Right lobe of liver (tissue), 6 donors: ENCODE measurements at regions not wholly inside any gene's neighbourhood (a gene's known extent, or its start where the extent isn't known, plus 50 kb on each side); places are given as distances from the start of the nearest gene placed in this dataset.

Experiments used
- ATAC-seq, 4 donors: fragments of 200-7000 bp; cut with Tn5 transposase; one replicate each; pipeline ENCODE4 v1.9.1; 2020; ENCODE audit warnings: mild to moderate bottlenecking in 4 of 4, moderate library complexity in 4 of 4
- DNase-seq, 3 donors: peaks; one replicate each; pipeline ENCODE4 v3.0.0-alpha.2; 2020
- H3K27ac ChIP-seq, 3 donors: fragments of 200-600 bp; one replicate each; pipeline ENCODE4 v1.8.0; 2022
- H3K27me3 ChIP-seq, 2 donors: fragments of 200-600 bp; one replicate each; pipeline ENCODE4 v1.8.0; 2022
- H3K36me3 ChIP-seq, 4 donors: fragments of 200-600 bp; sonication (generic) in 1 of 4; one replicate each; pipeline versions ENCODE4 v1.5.1 to v1.8.0; 2017 to 2022; ENCODE audit warnings: control low read depth in 1 of 4
- H3K4me1 ChIP-seq, 4 donors: fragments of 200-600 bp; sonication (generic) in 1 of 4; one replicate each; pipeline versions ENCODE4 v1.5.1 to v1.8.0; 2017 to 2022; ENCODE audit warnings: control low read depth in 1 of 4
- H3K4me3 ChIP-seq, 3 donors: fragments of 200-600 bp; one replicate each; pipeline ENCODE4 v1.8.0; 2022
- H3K9me3 ChIP-seq, 4 donors: fragments of 200-600 bp; sonication (generic) in 1 of 4; one replicate each; pipeline versions ENCODE4 v1.5.1 to v1.8.0; 2017 to 2022; ENCODE audit warnings: control low read depth in 1 of 4
- POLR2A ChIP-seq: fragments of 450-650 bp; IDR thresholded peaks from one replicate; pipeline ENCODE4 v1.6.1; 2017; ENCODE audit warnings: antibody characterized with exemption, mild to moderate bottlenecking
- WGBS: methylation state at CpG from one replicate; pipeline ENCODE4 v1.1.6; 2018; ENCODE audit warnings: low coverage, low lambda C conversion rate; ENCODE audit not compliant: insufficient coverage; ENCODE audit errors: missing lambda C conversion rate; 5-methylcytosine and 5-hydroxymethylcytosine counted together
- intact Hi-C, 2 donors: fragments of 100-400 bp; cut with DNase I; formaldehyde crosslinking; loops; one replicate each; pipeline versions ENCODE4 v1.11.2 to v1.14.1; 2022
- TF ChIP-seq, protein P1 (sequence below), 4 donors: fragments of 200-600 bp in 3 of 4; fragments of 450-650 bp in 1 of 4; IDR thresholded peaks; one replicate each; pipeline versions ENCODE4 v1.5.1 to v1.8.0; 2016 to 2022; ENCODE audit warnings: antibody characterized with exemption in 4 of 4, mild to moderate bottlenecking in 2 of 4
- donor health status: DM: no; HTN: yes; CAD: no.
- donor health status: DM: no; HTN: no; CAD: no.
- donor health status: DM: no; HTN: no; CAD: no.
- donor health status: DM: no; HTN: yes; CAD: no.
- donor health status: DM: no; HTN: yes; CAD: no.

DNA sequence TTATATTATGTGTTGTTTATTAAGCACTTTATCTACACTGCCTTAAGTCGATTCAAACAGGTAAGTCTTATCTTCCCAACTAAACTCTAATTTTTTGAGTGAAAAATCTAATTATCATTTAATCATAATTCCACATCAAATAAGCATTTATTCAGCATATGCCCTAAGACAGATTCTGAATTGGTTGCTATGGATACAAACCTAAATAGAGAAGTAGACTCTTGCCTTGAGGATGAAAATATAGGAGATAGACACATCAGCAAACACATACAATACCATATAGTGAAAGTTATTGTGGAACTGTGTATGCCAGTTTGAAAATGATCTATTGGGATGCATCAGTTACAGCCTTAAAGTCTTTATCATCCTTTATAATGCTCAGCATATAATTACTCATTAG is 1679.9 kb downstream of the SLITRK1 start:
- ATAC-seq = no peak
- 22% methylated on average over 1 of the region's 1 CpG for WGBS

DNA sequence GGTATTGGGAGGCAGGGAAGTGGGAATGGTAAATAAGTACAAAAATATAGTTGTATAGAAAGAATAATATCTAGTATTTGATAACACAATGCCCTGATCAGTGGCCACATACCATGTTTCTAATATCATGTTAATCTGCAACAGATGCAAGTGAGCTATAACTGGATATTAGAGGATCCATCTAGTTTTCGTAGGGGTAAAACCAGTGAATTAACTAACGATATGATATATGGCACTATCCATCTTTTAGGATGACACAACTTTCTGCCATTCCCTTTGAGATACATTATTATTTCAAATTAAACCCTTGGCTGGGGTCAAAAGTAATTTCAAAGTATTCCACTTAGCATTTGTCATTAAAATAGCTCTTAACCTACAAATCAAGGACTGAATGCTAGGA is 1686.2 kb downstream of the SLITRK1 start:
- H3K9me3 ChIP-seq = no peaks in the 10 kb centered on the region
- H3K4me3 ChIP-seq = no peak overlapping the region
- ATAC-seq = no peak
- H3K27ac ChIP-seq = no peak overlapping the region
- TF ChIP-seq, protein P1, sequence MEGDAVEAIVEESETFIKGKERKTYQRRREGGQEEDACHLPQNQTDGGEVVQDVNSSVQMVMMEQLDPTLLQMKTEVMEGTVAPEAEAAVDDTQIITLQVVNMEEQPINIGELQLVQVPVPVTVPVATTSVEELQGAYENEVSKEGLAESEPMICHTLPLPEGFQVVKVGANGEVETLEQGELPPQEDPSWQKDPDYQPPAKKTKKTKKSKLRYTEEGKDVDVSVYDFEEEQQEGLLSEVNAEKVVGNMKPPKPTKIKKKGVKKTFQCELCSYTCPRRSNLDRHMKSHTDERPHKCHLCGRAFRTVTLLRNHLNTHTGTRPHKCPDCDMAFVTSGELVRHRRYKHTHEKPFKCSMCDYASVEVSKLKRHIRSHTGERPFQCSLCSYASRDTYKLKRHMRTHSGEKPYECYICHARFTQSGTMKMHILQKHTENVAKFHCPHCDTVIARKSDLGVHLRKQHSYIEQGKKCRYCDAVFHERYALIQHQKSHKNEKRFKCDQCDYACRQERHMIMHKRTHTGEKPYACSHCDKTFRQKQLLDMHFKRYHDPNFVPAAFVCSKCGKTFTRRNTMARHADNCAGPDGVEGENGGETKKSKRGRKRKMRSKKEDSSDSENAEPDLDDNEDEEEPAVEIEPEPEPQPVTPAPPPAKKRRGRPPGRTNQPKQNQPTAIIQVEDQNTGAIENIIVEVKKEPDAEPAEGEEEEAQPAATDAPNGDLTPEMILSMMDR (IDR thresholded peaks at IDR 0.05) = no peak
- TF ChIP-seq POLR2A = no peak
- H3K4me1 ChIP-seq = no peaks in the 10 kb centered on the region
- 71% methylated on average over 2 of the region's 2 CpGs for WGBS
- DNase-seq = no peak
- no peaks in the 10 kb centered on the region for H3K36me3 ChIP-seq
- intact Hi-C loops = no loop called here
- no peaks in the 10 kb centered on the region for H3K27me3 ChIP-seq

More for the DNA sequence above, 1679.9 kb downstream of the SLITRK1 start:
- no peak overlapping the region for H3K27ac ChIP-seq
- DNase-seq = no peak
- no peaks in the 10 kb centered on the region for H3K36me3 ChIP-seq
- H3K9me3 ChIP-seq = no peaks in the 10 kb centered on the region
- H3K4me1 ChIP-seq = no peaks in the 10 kb centered on the region
- intact Hi-C loops = no loop called here
- no peak overlapping the region for H3K4me3 ChIP-seq
- H3K27me3 ChIP-seq = no peaks in the 10 kb centered on the region
- TF ChIP-seq POLR2A = no peak
- TF ChIP-seq, protein P1 (IDR thresholded peaks at IDR 0.05) = no peak

DNA sequence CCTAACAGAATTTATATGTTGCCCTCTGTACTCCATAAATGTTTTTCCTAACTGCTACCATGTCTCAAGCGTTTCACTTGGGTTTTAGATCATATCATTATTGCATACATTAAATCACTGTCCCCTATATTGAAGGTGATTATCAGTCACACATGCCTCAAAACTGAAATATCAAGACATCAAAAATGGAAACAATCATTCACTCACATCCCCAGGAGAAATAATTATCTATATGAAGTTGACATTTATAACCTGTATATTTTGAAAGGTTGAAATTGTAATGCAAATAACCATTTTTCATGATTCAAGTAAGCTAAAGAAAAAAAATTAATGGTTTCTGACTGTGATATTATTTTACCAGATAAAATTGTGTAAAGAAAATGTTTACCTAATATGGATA is 1695.0 kb downstream of the SLITRK1 start:
- Histone ChIP-seq H3K4me3 (no peak overlapping the region), H3K36me3 (no peaks in the 10 kb centered on the region), H3K9me3 (no peaks in the 10 kb centered on the region), H3K27ac (no peak overlapping the region), H3K27me3 (no peaks in the 10 kb centered on the region), H3K4me1 (no peaks in the 10 kb centered on the region)
- DNase-seq (no peak), ATAC-seq (no peak)
- 59% methylated on average over 1 of the region's 1 CpG for WGBS
- TF ChIP-seq POLR2A = no peak
- TF ChIP-seq, protein P1 (IDR thresholded peaks at IDR 0.05) = no peak
- intact Hi-C loops = no loop called here

DNA sequence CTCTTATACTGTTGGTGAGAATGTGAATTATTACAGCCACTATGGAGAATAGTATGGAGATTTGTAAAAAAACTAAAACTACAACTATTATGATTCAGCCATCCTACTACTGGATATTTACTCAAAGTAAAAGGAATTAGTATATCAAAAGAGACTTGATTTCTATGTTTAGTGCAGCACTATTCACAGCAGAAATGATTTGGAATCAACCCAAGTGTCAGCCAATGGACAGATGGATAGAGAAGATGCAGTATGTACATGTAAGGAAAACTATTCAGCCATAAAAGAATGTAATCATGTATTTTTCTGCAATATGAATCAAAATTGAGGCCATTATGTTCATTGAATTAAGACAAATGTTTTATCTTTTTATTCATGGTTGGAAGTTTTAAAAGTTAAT is 1705.5 kb downstream of the SLITRK1 start:
- TF ChIP-seq POLR2A = no peak
- TF ChIP-seq, protein P1 (IDR thresholded peaks at IDR 0.05) = no peak
- intact Hi-C loops = no loop called here
- Histone ChIP-seq H3K27me3 (no peaks in the 10 kb centered on the region), H3K36me3 (no peaks in the 10 kb centered on the region), H3K9me3 (no peaks in the 10 kb centered on the region), H3K4me1 (no peaks in the 10 kb centered on the region), H3K4me3 (no peak overlapping the region), H3K27ac (no peak overlapping the region)
- ATAC-seq (no peak), DNase-seq (no peak)
